ENCODE measurements at regions not wholly inside any gene's neighbourhood (a gene's known extent, or its start where the extent isn't known, plus 50 kb on each side); places are given as distances from the start of the nearest gene placed in this dataset.
"Not testable (repeated sequence)": the region's sequence is repeated elsewhere in the genome, so short reads cannot be mapped to it uniquely, and the experiment has no call there.

- Histone ChIP-seq H3K9me3 (no peaks in the 10 kb centered on the region), H3K4me1 (no peaks in the 10 kb centered on the region), H3K36me3 (no peaks in the 10 kb centered on the region), H3K27me3 (no peaks in the 10 kb centered on the region), H3K4me3 (no peak overlapping the region), H3K27ac (no peak overlapping the region)
- TF ChIP-seq POLR2A (IDR thresholded peaks at IDR 0.05) (no peak), EP300 (IDR thresholded peaks at IDR 0.05) (no peak), POLR2AphosphoS5 (IDR thresholded peaks at IDR 0.05) (no peak), CTCF (IDR thresholded peaks at IDR 0.05) (no peak)
- ATAC-seq (ENCODE audit: low FRiP score in 2 of 2) (no peak), DNase-seq (no peak)
- 51 to 52% methylated on average over 3 of the region's 3 CpGs for WGBS, 2 donors
These were observed 69.1 kb upstream of the KLF14 start for GRCh38 chr7:130803127-130803526.

- no peaks in the 10 kb centered on the region for H3K9me3 ChIP-seq
- H3K27me3 ChIP-seq = no peaks in the 10 kb centered on the region
- no peaks in the 10 kb centered on the region for H3K36me3 ChIP-seq
- no peak overlapping the region for H3K27ac ChIP-seq
- DNase-seq (no peak), ATAC-seq (ENCODE audit: low FRiP score in 2 of 2) (no peak)
- H3K4me1 ChIP-seq = no peaks in the 10 kb centered on the region
- WGBS, 2 donors = 47 to 56% methylated on average over 3 of the region's 3 CpGs
- TF ChIP-seq CTCF (IDR thresholded peaks at IDR 0.05) = no peak
- no peak for TF ChIP-seq POLR2AphosphoS5 (IDR thresholded peaks at IDR 0.05)
- TF ChIP-seq EP300 (IDR thresholded peaks at IDR 0.05) = no peak
- TF ChIP-seq POLR2A (IDR thresholded peaks at IDR 0.05) = no peak
- no peak overlapping the region for H3K4me3 ChIP-seq
These were observed 70.2 kb upstream of the KLF14 start for GRCh38 chr7:130804220-130804619.

GRCh38 chr7:130812819-130813218 lies 78.8 kb upstream of the KLF14 start:
- not testable (repeated sequence) for H3K36me3 ChIP-seq; ATAC-seq (ENCODE audit: low FRiP score in 2 of 2); H3K27ac ChIP-seq; H3K4me3 ChIP-seq; DNase-seq; H3K4me1 ChIP-seq; H3K9me3 ChIP-seq; H3K27me3 ChIP-seq
- WGBS, 2 donors = 84 to 90% methylated on average over 4 of the region's 4 CpGs

- H3K36me3 ChIP-seq = no peaks in the 10 kb centered on the region
- WGBS, 2 donors = 46 to 52% methylated on average over 2 of the region's 2 CpGs
- ATAC-seq (ENCODE audit: low FRiP score in 2 of 2) (no peak), DNase-seq (no peak)
- TF ChIP-seq POLR2AphosphoS5 (IDR thresholded peaks at IDR 0.05) (no peak), CTCF (IDR thresholded peaks at IDR 0.05) (peak in 1 of 6 experiments; percentile 19)
- H3K27ac ChIP-seq = no peak overlapping the region
- H3K27me3 ChIP-seq = no peaks in the 10 kb centered on the region
- no peaks in the 10 kb centered on the region for H3K9me3 ChIP-seq
- no peaks in the 10 kb centered on the region for H3K4me1 ChIP-seq
- no peak overlapping the region for H3K4me3 ChIP-seq
These were observed 80.8 kb upstream of the KLF14 start for GRCh38 chr7:130814778-130815335.

GRCh38 chr7:130818056-130818455 lies 84.0 kb upstream of the KLF14 start:
- Histone ChIP-seq H3K36me3 (no peaks in the 10 kb centered on the region), H3K27ac (no peak overlapping the region), H3K9me3 (no peaks in the 10 kb centered on the region), H3K4me1 (no peaks in the 10 kb centered on the region), H3K4me3 (no peak overlapping the region), H3K27me3 (no peaks in the 10 kb centered on the region)
- TF ChIP-seq CTCF (IDR thresholded peaks at IDR 0.05) (no peak), POLR2AphosphoS5 (IDR thresholded peaks at IDR 0.05) (no peak), EP300 (IDR thresholded peaks at IDR 0.05) (no peak), POLR2A (IDR thresholded peaks at IDR 0.05) (no peak)
- WGBS, 2 donors = 58 to 59% methylated on average over 2 of the region's 2 CpGs
- no peak for DNase-seq
- no peak for ATAC-seq (ENCODE audit: low FRiP score in 2 of 2)

Data from upper lobe of left lung (tissue), 6 donors.